Dendritic cell treated with granulocyte-macrophage colony-stimulating factor and Interleukin-4, amounts not matched to agents 40 ng/mL and 50 ng/mL, for 4 days (primary cell): ENCODE measurements at regions not wholly inside any gene's neighbourhood (a gene's known extent, or its start where the extent isn't known, plus 50 kb on each side); places are given as distances from the start of the nearest gene placed in this dataset.
"Not testable (repeated sequence)": the region's sequence is repeated elsewhere in the genome, so short reads cannot be mapped to it uniquely, and the experiment has no call there.

Experiments used
- H3K27ac Mint-ChIP-seq: one replicate; pipeline ENCODE4 v1.8.0; 2022; ENCODE audit warnings: mild to moderate bottlenecking, mixed read lengths
- H3K27me3 Mint-ChIP-seq: one replicate; pipeline ENCODE4 v1.8.0; 2022; ENCODE audit warnings: mild to moderate bottlenecking, mixed read lengths
- H3K36me3 Mint-ChIP-seq: one replicate; pipeline ENCODE4 v1.8.0; 2022; ENCODE audit warnings: low read depth, mixed read lengths
- H3K4me1 Mint-ChIP-seq: one replicate; pipeline ENCODE4 v1.8.0; 2022; ENCODE audit warnings: low read depth, mixed read lengths
- H3K4me3 Mint-ChIP-seq: one replicate; pipeline ENCODE4 v1.8.0; 2022; ENCODE audit warnings: mild to moderate bottlenecking, moderate library complexity, mixed read lengths
- H3K9me3 Mint-ChIP-seq: one replicate; pipeline ENCODE4 v1.8.0; 2022; ENCODE audit warnings: mixed read lengths
- intact Hi-C: fragments of 100-400 bp; cut with micrococcal nuclease; formaldehyde crosslinking; loops from one replicate; pipeline ENCODE4 v1.15.0; 2022

- peaks cover 14% of the 10 kb centered on the region for H3K9me3 Mint-ChIP-seq
- H3K27me3 Mint-ChIP-seq, H3K4me1 Mint-ChIP-seq, H3K36me3 Mint-ChIP-seq, H3K4me3 Mint-ChIP-seq, H3K27ac Mint-ChIP-seq, intact Hi-C loops: not testable (repeated sequence)
Observed at GRCh38 chr2:175777337-175777736, 224.7 kb downstream of the LNPK start.

- Mint-ChIP-seq H3K9me3 (no peaks in the 10 kb centered on the region), H3K27me3 (no peaks in the 10 kb centered on the region), H3K27ac (no peak overlapping the region), H3K4me3 (no peak overlapping the region), H3K4me1 (no peaks in the 10 kb centered on the region), H3K36me3 (no peaks in the 10 kb centered on the region)
- intact Hi-C loops = no loop called here
Observed at GRCh38 chr2:175769200-175769599, 232.9 kb downstream of the LNPK start.

GRCh38 chr2:175766880-175767279 lies 235.2 kb downstream of the LNPK start:
- Mint-ChIP-seq H3K4me1 (no peaks in the 10 kb centered on the region), H3K27me3 (no peaks in the 10 kb centered on the region), H3K9me3 (no peaks in the 10 kb centered on the region), H3K27ac (no peak overlapping the region), H3K36me3 (no peaks in the 10 kb centered on the region), H3K4me3 (no peak overlapping the region)
- intact Hi-C loops = no loop called here

GRCh38 chr2:175755656-175756386 lies 246.2 kb downstream of the LNPK start:
- H3K9me3 Mint-ChIP-seq = no peaks in the 10 kb centered on the region

GRCh38 chr2:175755169-175755568 lies 246.9 kb downstream of the LNPK start:
- intact Hi-C loops = no loop called here
- no peaks in the 10 kb centered on the region for H3K4me1 Mint-ChIP-seq
- no peak overlapping the region for H3K4me3 Mint-ChIP-seq
- no peak overlapping the region for H3K27ac Mint-ChIP-seq
- no peaks in the 10 kb centered on the region for H3K9me3 Mint-ChIP-seq
- no peaks in the 10 kb centered on the region for H3K36me3 Mint-ChIP-seq
- H3K27me3 Mint-ChIP-seq = no peaks in the 10 kb centered on the region

More at GRCh38 chr2:175755656-175756386, 246.2 kb downstream of the LNPK start:
- Mint-ChIP-seq H3K27ac (no peak overlapping the region), H3K36me3 (no peaks in the 10 kb centered on the region), H3K4me1 (no peaks in the 10 kb centered on the region), H3K27me3 (no peaks in the 10 kb centered on the region), H3K4me3 (no peak overlapping the region)
- intact Hi-C loops = no loop called here

- intact Hi-C loops = no loop called here
- H3K36me3 Mint-ChIP-seq = no peaks in the 10 kb centered on the region
- no peaks in the 10 kb centered on the region for H3K27me3 Mint-ChIP-seq
- no peaks in the 10 kb centered on the region for H3K9me3 Mint-ChIP-seq
- H3K27ac Mint-ChIP-seq = no peak overlapping the region
- H3K4me3 Mint-ChIP-seq = no peak overlapping the region
- no peaks in the 10 kb centered on the region for H3K4me1 Mint-ChIP-seq
Observed at GRCh38 chr2:175750195-175750594, 251.9 kb downstream of the LNPK start.

GRCh38 chr2:175745911-175746310 lies 256.2 kb downstream of the LNPK start:
- Mint-ChIP-seq H3K9me3 (no peaks in the 10 kb centered on the region), H3K36me3 (no peaks in the 10 kb centered on the region), H3K4me3 (no peak overlapping the region), H3K27ac (no peak overlapping the region), H3K27me3 (no peaks in the 10 kb centered on the region), H3K4me1 (no peaks in the 10 kb centered on the region)
- intact Hi-C loops = no loop called here

GRCh38 chr2:175744000-175744399 lies 258.1 kb downstream of the LNPK start:
- no peaks in the 10 kb centered on the region for H3K36me3 Mint-ChIP-seq
- H3K4me1 Mint-ChIP-seq = no peaks in the 10 kb centered on the region
- no peak overlapping the region for H3K4me3 Mint-ChIP-seq

GRCh38 chr2:175743011-175743410 lies 259.1 kb downstream of the LNPK start:
- H3K4me3 Mint-ChIP-seq = no peak overlapping the region

More at GRCh38 chr2:175744000-175744399, 258.1 kb downstream of the LNPK start:
- intact Hi-C loops = no loop called here
- H3K27me3 Mint-ChIP-seq = no peaks in the 10 kb centered on the region
- no peak overlapping the region for H3K27ac Mint-ChIP-seq
- H3K9me3 Mint-ChIP-seq = no peaks in the 10 kb centered on the region

GRCh38 chr2:175742367-175742766 lies 259.7 kb downstream of the LNPK start:
- no peak overlapping the region for H3K4me3 Mint-ChIP-seq
- intact Hi-C loops = no loop called here
- H3K36me3 Mint-ChIP-seq = no peaks in the 10 kb centered on the region
- H3K9me3 Mint-ChIP-seq = no peaks in the 10 kb centered on the region
- H3K27ac Mint-ChIP-seq = no peak overlapping the region
- no peaks in the 10 kb centered on the region for H3K4me1 Mint-ChIP-seq
- no peaks in the 10 kb centered on the region for H3K27me3 Mint-ChIP-seq

More at GRCh38 chr2:175743011-175743410, 259.1 kb downstream of the LNPK start:
- intact Hi-C loops = no loop called here
- Mint-ChIP-seq H3K4me1 (no peaks in the 10 kb centered on the region), H3K9me3 (no peaks in the 10 kb centered on the region), H3K36me3 (no peaks in the 10 kb centered on the region), H3K27ac (no peak overlapping the region), H3K27me3 (no peaks in the 10 kb centered on the region)

- H3K27ac Mint-ChIP-seq = no peak overlapping the region
- H3K4me3 Mint-ChIP-seq = no peak overlapping the region
- no peaks in the 10 kb centered on the region for H3K4me1 Mint-ChIP-seq
- no peaks in the 10 kb centered on the region for H3K9me3 Mint-ChIP-seq
- H3K36me3 Mint-ChIP-seq = no peaks in the 10 kb centered on the region
- intact Hi-C loops = no loop called here
- H3K27me3 Mint-ChIP-seq = no peaks in the 10 kb centered on the region
Observed at GRCh38 chr2:175741164-175741563, 260.9 kb downstream of the LNPK start.

- no peak overlapping the region for H3K27ac Mint-ChIP-seq
- H3K4me1 Mint-ChIP-seq = no peaks in the 10 kb centered on the region
- no peaks in the 10 kb centered on the region for H3K27me3 Mint-ChIP-seq
Observed at GRCh38 chr2:175737722-175738361, 264.2 kb downstream of the LNPK start.

GRCh38 chr2:175734686-175735085 lies 267.4 kb downstream of the LNPK start:
- intact Hi-C loops = no loop called here
- no peak overlapping the region for H3K27ac Mint-ChIP-seq
- H3K4me3 Mint-ChIP-seq = no peak overlapping the region
- H3K4me1 Mint-ChIP-seq = no peaks in the 10 kb centered on the region
- H3K9me3 Mint-ChIP-seq = no peaks in the 10 kb centered on the region
- H3K36me3 Mint-ChIP-seq = no peaks in the 10 kb centered on the region
- no peaks in the 10 kb centered on the region for H3K27me3 Mint-ChIP-seq

More at GRCh38 chr2:175737722-175738361, 264.2 kb downstream of the LNPK start:
- Mint-ChIP-seq H3K9me3 (no peaks in the 10 kb centered on the region), H3K4me3 (no peak overlapping the region), H3K36me3 (no peaks in the 10 kb centered on the region)
- intact Hi-C loops = no loop called here

- Mint-ChIP-seq H3K4me3 (no peak overlapping the region), H3K27ac (no peak overlapping the region), H3K9me3 (no peaks in the 10 kb centered on the region), H3K27me3 (no peaks in the 10 kb centered on the region), H3K36me3 (no peaks in the 10 kb centered on the region), H3K4me1 (no peaks in the 10 kb centered on the region)
- intact Hi-C loops = no loop called here
Observed at GRCh38 chr2:175732531-175732930, 269.5 kb downstream of the LNPK start.

GRCh38 chr2:175730050-175730449 lies 272.0 kb downstream of the LNPK start:
- no peaks in the 10 kb centered on the region for H3K9me3 Mint-ChIP-seq
- intact Hi-C loops = no loop called here
- no peaks in the 10 kb centered on the region for H3K36me3 Mint-ChIP-seq
- H3K27me3 Mint-ChIP-seq = no peaks in the 10 kb centered on the region
- H3K4me3 Mint-ChIP-seq = no peak overlapping the region
- no peak overlapping the region for H3K27ac Mint-ChIP-seq
- no peaks in the 10 kb centered on the region for H3K4me1 Mint-ChIP-seq
